Cardiac fibroblast (primary cell): ENCODE measurements at regions not wholly inside any gene's neighbourhood (a gene's known extent, or its start where the extent isn't known, plus 50 kb on each side); places are given as distances from the start of the nearest gene placed in this dataset.

Source experiments
- DNase-seq, 2 donors: peaks; one replicate each; pipeline versions ENCODE4 v3.0.0 to v3.0.0-alpha.2; 2010; ENCODE audit warnings: low read depth in 2 of 2
- H3K4me3 ChIP-seq, 2 donors: replicated peaks in 1 of 2; 1 replicate in 1 of 2; 2 replicates in 1 of 2; pipeline ENCODE4 v1.5.1; 2011; ENCODE audit warnings: low read depth in 2 of 2, low read length in 2 of 2, mild to moderate bottlenecking in 2 of 2, moderate library complexity in 1 of 2
- CTCF ChIP-seq: IDR thresholded peaks from one replicate; pipeline ENCODE4 v1.5.1; 2011; ENCODE audit warnings: low read depth, mild to moderate bottlenecking, low read length, inconsistent platforms

- H3K4me3 ChIP-seq = no peak overlapping the region
- no peak for DNase-seq
- TF ChIP-seq CTCF = no peak
These were observed 232.9 kb upstream of the CIBAR2 start for GRCh38 chr16:85345129-85345639.

- no peak overlapping the region for H3K4me3 ChIP-seq
- no peak for DNase-seq
- no peak for TF ChIP-seq CTCF
These were observed 234.3 kb upstream of the CIBAR2 start for GRCh38 chr16:85346404-85347212.

- DNase-seq = no peak
- TF ChIP-seq CTCF = peak; percentile 27
- no peak overlapping the region for H3K4me3 ChIP-seq
These were observed 234.9 kb upstream of the CIBAR2 start for GRCh38 chr16:85347213-85347591.

GRCh38 chr16:85348065-85348840 is 236.0 kb upstream of the CIBAR2 start:
- no peak for TF ChIP-seq CTCF
- no peak overlapping the region for H3K4me3 ChIP-seq
- DNase-seq = no peak

GRCh38 chr16:85348911-85349334 is 236.7 kb upstream of the CIBAR2 start:
- H3K4me3 ChIP-seq = no peak overlapping the region
- no peak for DNase-seq
- TF ChIP-seq CTCF = no peak

GRCh38 chr16:85349365-85350145 is 237.3 kb upstream of the CIBAR2 start:
- DNase-seq = no peak
- no peak for TF ChIP-seq CTCF
- H3K4me3 ChIP-seq = no peak overlapping the region
